ENCODE measurements at regions not wholly inside any gene's neighbourhood (a gene's known extent, or its start where the extent isn't known, plus 50 kb on each side); places are given as distances from the start of the nearest gene placed in this dataset.

DNA sequence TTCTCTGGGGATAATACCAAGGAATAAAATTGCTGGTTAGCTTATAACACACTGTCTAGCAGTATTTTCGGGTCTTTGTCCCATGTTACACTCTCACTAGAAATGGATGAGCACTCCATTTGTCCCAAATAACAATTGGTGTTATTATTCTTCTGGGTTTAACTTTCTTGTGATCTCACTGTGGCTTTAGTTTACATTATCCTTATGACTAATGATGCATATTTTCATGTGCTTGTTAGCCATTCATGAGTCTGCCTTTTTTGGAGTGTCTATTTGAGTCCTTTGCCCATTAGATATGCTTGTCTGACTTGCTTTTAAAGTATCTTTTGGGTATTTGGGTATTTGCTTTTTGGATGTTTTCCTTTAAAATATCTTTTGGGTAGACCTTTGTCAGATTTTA is 372.9 kb upstream of the TENM3 start:
- POLR2A ChIA-PET (ENCODE audit: low non-redundant PET), result no interaction called here
- Histone ChIP-seq H3K9me3 (ENCODE audit: low read depth, low read length, poor library complexity, severe bottlenecking) (no peaks in the 10 kb centered on the region), H3K4me1 (ENCODE audit: insufficient read depth, low read length, poor library complexity, severe bottlenecking) (no peaks in the 10 kb centered on the region), H3K27me3 (replicated peaks; ENCODE audit: insufficient read depth, low read depth, low read length, poor library complexity) (peaks cover 10% of the 10 kb centered on the region), H3K27ac (ENCODE audit: low read depth, low read length, poor library complexity, severe bottlenecking) (no peak overlapping the region), H3K4me3 (ENCODE audit: low read depth, low read length, poor library complexity, severe bottlenecking) (no peak overlapping the region), H3K36me3 (ENCODE audit: insufficient read depth, low read length, poor library complexity, severe bottlenecking) (no peaks in the 10 kb centered on the region)
- BruUV-seq (replicated peaks), result no TSS peak
- CTCF ChIA-PET, result no interaction called here
- intact Hi-C loops (cut with micrococcal nuclease; ENCODE audit: unreplicated experiment), result no loop called here
- DNase-seq (ENCODE audit: low spot score), result no peak
- TF ChIP-seq, protein P1, sequence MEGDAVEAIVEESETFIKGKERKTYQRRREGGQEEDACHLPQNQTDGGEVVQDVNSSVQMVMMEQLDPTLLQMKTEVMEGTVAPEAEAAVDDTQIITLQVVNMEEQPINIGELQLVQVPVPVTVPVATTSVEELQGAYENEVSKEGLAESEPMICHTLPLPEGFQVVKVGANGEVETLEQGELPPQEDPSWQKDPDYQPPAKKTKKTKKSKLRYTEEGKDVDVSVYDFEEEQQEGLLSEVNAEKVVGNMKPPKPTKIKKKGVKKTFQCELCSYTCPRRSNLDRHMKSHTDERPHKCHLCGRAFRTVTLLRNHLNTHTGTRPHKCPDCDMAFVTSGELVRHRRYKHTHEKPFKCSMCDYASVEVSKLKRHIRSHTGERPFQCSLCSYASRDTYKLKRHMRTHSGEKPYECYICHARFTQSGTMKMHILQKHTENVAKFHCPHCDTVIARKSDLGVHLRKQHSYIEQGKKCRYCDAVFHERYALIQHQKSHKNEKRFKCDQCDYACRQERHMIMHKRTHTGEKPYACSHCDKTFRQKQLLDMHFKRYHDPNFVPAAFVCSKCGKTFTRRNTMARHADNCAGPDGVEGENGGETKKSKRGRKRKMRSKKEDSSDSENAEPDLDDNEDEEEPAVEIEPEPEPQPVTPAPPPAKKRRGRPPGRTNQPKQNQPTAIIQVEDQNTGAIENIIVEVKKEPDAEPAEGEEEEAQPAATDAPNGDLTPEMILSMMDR (conservative IDR thresholded peaks at IDR 0.05; ENCODE audit: low read depth, low read length), result no peak
- no peak for TF ChIP-seq EZH2 (IDR thresholded peaks at IDR 0.05; ENCODE audit: borderline replicate concordance, low read depth, low read length, poor library complexity, severe bottlenecking)

DNA sequence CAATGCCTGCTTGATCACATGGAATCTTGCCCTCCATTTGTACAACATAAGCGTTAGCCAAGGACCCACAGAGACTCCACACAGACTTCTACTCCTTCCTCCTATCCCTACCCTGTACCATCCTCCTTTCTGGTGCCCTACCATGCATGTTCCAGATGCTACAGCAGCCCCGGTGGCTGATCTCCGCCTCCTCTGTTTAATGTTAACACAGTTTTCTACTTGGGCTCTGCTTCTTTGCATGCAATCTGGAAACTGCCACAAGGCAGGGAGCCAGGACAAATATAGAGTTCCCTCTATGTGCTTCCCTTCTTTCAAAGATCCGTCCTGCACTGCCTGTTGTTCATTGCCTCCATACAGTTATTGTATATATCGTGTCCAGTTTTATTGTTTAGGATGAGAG is 368.6 kb upstream of the TENM3 start:
- H3K4me1 ChIP-seq (ENCODE audit: insufficient read depth, low read length, poor library complexity, severe bottlenecking), result no peaks in the 10 kb centered on the region
- H3K36me3 ChIP-seq (ENCODE audit: insufficient read depth, low read length, poor library complexity, severe bottlenecking), result no peaks in the 10 kb centered on the region
- H3K27ac ChIP-seq (ENCODE audit: low read depth, low read length, poor library complexity, severe bottlenecking), result no peak overlapping the region
- no peaks in the 10 kb centered on the region for H3K9me3 ChIP-seq (ENCODE audit: low read depth, low read length, poor library complexity, severe bottlenecking)
- no TSS peak for BruUV-seq (replicated peaks)
- no peaks in the 10 kb centered on the region for H3K27me3 ChIP-seq (replicated peaks; ENCODE audit: insufficient read depth, low read depth, low read length, poor library complexity)
- CTCF ChIA-PET, result no interaction called here
- POLR2A ChIA-PET (ENCODE audit: low non-redundant PET), result no interaction called here
- TF ChIP-seq EZH2 (IDR thresholded peaks at IDR 0.05; ENCODE audit: borderline replicate concordance, low read depth, low read length, poor library complexity, severe bottlenecking), result no peak
- TF ChIP-seq, protein P1 (conservative IDR thresholded peaks at IDR 0.05; ENCODE audit: low read depth, low read length), result no peak
- no peak overlapping the region for H3K4me3 ChIP-seq (ENCODE audit: low read depth, low read length, poor library complexity, severe bottlenecking)
- intact Hi-C loops (cut with micrococcal nuclease; ENCODE audit: unreplicated experiment), result no loop called here
- DNase-seq (ENCODE audit: low spot score), result no peak

DNA sequence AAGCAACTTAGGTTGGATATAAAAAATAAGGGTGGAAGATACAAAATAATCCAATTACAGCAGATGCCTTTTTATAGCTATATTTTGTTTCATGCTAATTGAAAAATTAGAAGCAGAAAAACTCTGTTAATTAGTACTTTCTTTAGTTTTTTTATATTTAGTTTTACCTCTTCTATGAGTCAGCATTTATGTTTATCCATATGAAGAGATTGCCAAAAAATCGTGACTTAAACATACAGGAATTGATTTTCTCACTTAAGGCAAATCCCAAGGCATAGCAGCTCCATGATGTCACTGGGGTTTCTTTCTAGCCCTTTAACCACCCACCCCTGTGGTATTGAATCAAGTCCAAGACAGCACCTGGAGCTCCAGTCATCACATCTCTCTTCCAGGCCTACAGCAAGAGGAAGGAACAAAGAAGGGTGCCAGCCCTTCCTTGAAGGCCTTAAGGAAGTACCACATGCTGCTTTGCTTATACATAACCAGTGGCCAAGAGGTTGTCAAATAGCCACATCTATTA is 365.8 kb upstream of the TENM3 start:
- Histone ChIP-seq H3K4me1 (ENCODE audit: insufficient read depth, low read length, poor library complexity, severe bottlenecking) (no peaks in the 10 kb centered on the region), H3K27me3 (replicated peaks; ENCODE audit: insufficient read depth, low read depth, low read length, poor library complexity) (no peaks in the 10 kb centered on the region), H3K27ac (ENCODE audit: low read depth, low read length, poor library complexity, severe bottlenecking) (no peak overlapping the region), H3K36me3 (ENCODE audit: insufficient read depth, low read length, poor library complexity, severe bottlenecking) (no peaks in the 10 kb centered on the region), H3K9me3 (ENCODE audit: low read depth, low read length, poor library complexity, severe bottlenecking) (no peaks in the 10 kb centered on the region), H3K4me3 (ENCODE audit: low read depth, low read length, poor library complexity, severe bottlenecking) (no peak overlapping the region)
- DNase-seq (ENCODE audit: low spot score), result no peak
- POLR2A ChIA-PET (ENCODE audit: low non-redundant PET), result no interaction called here
- CTCF ChIA-PET, result no interaction called here
- TF ChIP-seq, protein P1 (conservative IDR thresholded peaks at IDR 0.05; ENCODE audit: low read depth, low read length), result no peak
- TF ChIP-seq EZH2 (IDR thresholded peaks at IDR 0.05; ENCODE audit: borderline replicate concordance, low read depth, low read length, poor library complexity, severe bottlenecking), result no peak
- intact Hi-C loops (cut with micrococcal nuclease; ENCODE audit: unreplicated experiment), result no loop called here
- BruUV-seq (replicated peaks), result no TSS peak
